Right atrium auricular region (tissue), 2 donors: ENCODE measurements at regions not wholly inside any gene's neighbourhood (a gene's known extent, or its start where the extent isn't known, plus 50 kb on each side); places are given as distances from the start of the nearest gene placed in this dataset.

Experiments used
- DNase-seq: peaks from one replicate; pipeline ENCODE4 v3.0.0-alpha.2; 2019; ENCODE audit warnings: low spot score
- H3K27ac ChIP-seq, 2 donors: fragments of 200-600 bp; sonication (generic); 1 replicate in 1 of 2; 2 replicates in 1 of 2; pipeline ENCODE4 v1.5.1; 2016 to 2019
- H3K27me3 ChIP-seq, 2 donors: fragments of 200-600 bp; sonication (generic); one replicate each; pipeline versions ENCODE4 v1.5.1 to v1.6.0; 2017 to 2019
- H3K36me3 ChIP-seq: fragments of 200-600 bp; sonication (generic); one replicate; pipeline ENCODE4 v1.5.1; 2016
- H3K4me1 ChIP-seq, 2 donors: fragments of 200-600 bp; sonication (generic); one replicate each; pipeline versions ENCODE4 v1.5.1 to v1.6.0; 2017 to 2019
- H3K4me3 ChIP-seq, 2 donors: fragments of 200-600 bp; sonication (generic); 1 replicate in 1 of 2; 2 replicates in 1 of 2; pipeline ENCODE4 v1.5.1; 2017 to 2019; ENCODE audit warnings: mild to moderate bottlenecking in 1 of 2, moderate library complexity in 1 of 2
- H3K9me3 ChIP-seq, 2 donors: fragments of 200-600 bp; sonication (generic); one replicate each; pipeline ENCODE4 v1.5.1; 2019
- TF ChIP-seq, protein P1 (sequence below), 2 donors: fragments of 200-600 bp; sonication (generic); IDR thresholded peaks; one replicate each; pipeline ENCODE4 v1.5.1; 2019; ENCODE audit warnings: antibody characterized with exemption in 2 of 2

DNA sequence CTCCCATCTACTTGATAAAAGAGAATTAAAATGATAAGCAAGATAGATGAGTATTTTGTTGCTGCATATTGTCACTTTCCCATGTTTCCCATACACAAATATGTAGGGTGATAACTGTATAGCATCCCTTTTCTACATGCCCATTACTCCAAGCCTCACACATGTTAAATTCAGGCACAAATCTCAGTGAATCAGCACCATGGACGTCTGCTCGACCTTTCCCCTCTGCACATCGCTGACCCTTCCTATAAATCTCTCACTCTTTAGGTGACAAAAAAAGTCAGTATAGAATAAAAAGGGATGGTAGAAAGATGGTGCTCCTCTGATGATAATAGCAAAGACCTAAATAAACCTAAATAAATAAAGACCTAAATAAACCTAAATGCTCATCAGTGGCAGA is 1097.7 kb upstream of the C9orf72 start:
- H3K4me3 ChIP-seq: no peak overlapping the region
- TF ChIP-seq, protein P1, sequence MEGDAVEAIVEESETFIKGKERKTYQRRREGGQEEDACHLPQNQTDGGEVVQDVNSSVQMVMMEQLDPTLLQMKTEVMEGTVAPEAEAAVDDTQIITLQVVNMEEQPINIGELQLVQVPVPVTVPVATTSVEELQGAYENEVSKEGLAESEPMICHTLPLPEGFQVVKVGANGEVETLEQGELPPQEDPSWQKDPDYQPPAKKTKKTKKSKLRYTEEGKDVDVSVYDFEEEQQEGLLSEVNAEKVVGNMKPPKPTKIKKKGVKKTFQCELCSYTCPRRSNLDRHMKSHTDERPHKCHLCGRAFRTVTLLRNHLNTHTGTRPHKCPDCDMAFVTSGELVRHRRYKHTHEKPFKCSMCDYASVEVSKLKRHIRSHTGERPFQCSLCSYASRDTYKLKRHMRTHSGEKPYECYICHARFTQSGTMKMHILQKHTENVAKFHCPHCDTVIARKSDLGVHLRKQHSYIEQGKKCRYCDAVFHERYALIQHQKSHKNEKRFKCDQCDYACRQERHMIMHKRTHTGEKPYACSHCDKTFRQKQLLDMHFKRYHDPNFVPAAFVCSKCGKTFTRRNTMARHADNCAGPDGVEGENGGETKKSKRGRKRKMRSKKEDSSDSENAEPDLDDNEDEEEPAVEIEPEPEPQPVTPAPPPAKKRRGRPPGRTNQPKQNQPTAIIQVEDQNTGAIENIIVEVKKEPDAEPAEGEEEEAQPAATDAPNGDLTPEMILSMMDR (IDR thresholded peaks at IDR 0.05): no peak
- no peaks in the 10 kb centered on the region for H3K36me3 ChIP-seq
- DNase-seq: no peak
- H3K27ac ChIP-seq: no peak overlapping the region
- H3K9me3 ChIP-seq: no peaks in the 10 kb centered on the region
- no peaks in the 10 kb centered on the region for H3K4me1 ChIP-seq
- no peaks in the 10 kb centered on the region for H3K27me3 ChIP-seq

GRCh38 chr9:28678097-28678496 is 1104.8 kb upstream of the C9orf72 start:
- Histone ChIP-seq H3K4me1 (no peaks in the 10 kb centered on the region), H3K27me3 (no peaks in the 10 kb centered on the region), H3K9me3 (no peaks in the 10 kb centered on the region), H3K4me3 (no peak overlapping the region), H3K36me3 (no peaks in the 10 kb centered on the region), H3K27ac (no peak overlapping the region)
- TF ChIP-seq, protein P1 (IDR thresholded peaks at IDR 0.05): no peak
- DNase-seq: no peak

- Histone ChIP-seq H3K27me3 (no peaks in the 10 kb centered on the region), H3K27ac (no peak overlapping the region), H3K36me3 (no peaks in the 10 kb centered on the region), H3K4me3 (no peak overlapping the region), H3K4me1 (no peaks in the 10 kb centered on the region), H3K9me3 (no peaks in the 10 kb centered on the region)
- TF ChIP-seq, protein P1 (IDR thresholded peaks at IDR 0.05): no peak
- no peak for DNase-seq
These were observed 1114.9 kb upstream of the C9orf72 start for GRCh38 chr9:28688172-28688571.

DNA sequence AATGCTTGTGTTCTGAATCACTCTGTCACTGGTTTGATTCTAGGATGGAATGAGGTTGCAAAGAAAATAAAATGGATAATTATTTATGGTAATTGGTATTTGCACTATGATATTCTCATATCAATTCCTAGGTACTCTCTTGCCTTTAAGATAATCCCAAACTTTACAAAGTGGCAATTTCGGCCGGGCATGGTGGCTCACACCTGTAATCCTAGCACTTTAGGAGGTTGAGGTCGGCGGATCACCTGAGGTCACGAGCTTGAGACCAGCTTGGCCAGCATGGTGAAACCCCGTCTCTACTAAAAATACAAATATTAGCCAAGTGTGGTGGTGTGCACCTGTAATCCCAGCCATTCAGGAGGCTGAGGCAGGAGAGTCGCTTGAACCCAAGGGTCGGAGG is 1118.7 kb upstream of the C9orf72 start:
- H3K27me3 ChIP-seq: no peaks in the 10 kb centered on the region
- H3K4me3 ChIP-seq: no peak overlapping the region
- H3K9me3 ChIP-seq: no peaks in the 10 kb centered on the region
- no peaks in the 10 kb centered on the region for H3K4me1 ChIP-seq
- no peaks in the 10 kb centered on the region for H3K36me3 ChIP-seq
- H3K27ac ChIP-seq: no peak overlapping the region
- TF ChIP-seq, protein P1 (IDR thresholded peaks at IDR 0.05): no peak
- DNase-seq: no peak

DNA sequence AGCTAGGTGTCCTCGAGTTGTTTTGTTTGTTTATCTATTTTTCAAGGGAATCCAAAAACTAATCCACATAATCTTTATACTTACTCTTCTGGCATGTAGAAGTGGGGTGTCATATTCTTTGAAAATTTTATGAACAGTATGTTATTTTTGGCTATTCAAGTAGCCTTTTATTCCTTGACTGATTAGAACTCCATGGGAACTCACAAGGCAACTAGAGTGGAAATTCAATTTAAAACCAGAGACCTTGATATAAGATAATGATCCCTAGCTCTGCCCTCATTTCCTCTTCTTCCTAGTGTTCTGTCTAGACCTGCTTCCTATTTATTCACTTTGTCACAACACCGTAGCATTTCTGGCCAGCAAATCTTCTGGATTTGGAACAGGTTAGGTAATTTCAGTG is 1123.7 kb upstream of the C9orf72 start:
- peaks cover 0 to 32% of the 10 kb centered on the region in 2 donors for H3K9me3 ChIP-seq
- TF ChIP-seq, protein P1 (IDR thresholded peaks at IDR 0.05): no peak
- no peak for DNase-seq
- no peaks in the 10 kb centered on the region for H3K27me3 ChIP-seq
- H3K4me1 ChIP-seq: no peaks in the 10 kb centered on the region
- H3K36me3 ChIP-seq: no peaks in the 10 kb centered on the region
- no peak overlapping the region for H3K27ac ChIP-seq
- H3K4me3 ChIP-seq: no peak overlapping the region

- TF ChIP-seq, protein P1 (IDR thresholded peaks at IDR 0.05): no peak
- Histone ChIP-seq H3K27ac (no peak overlapping the region), H3K27me3 (no peaks in the 10 kb centered on the region), H3K9me3 (peaks cover 0 to 32% of the 10 kb centered on the region in 2 donors), H3K4me3 (no peak overlapping the region), H3K36me3 (no peaks in the 10 kb centered on the region), H3K4me1 (no peaks in the 10 kb centered on the region)
- DNase-seq: no peak
These were observed 1126.4 kb upstream of the C9orf72 start for GRCh38 chr9:28699632-28700031.
